ENCODE measurements at regions not wholly inside any gene's neighbourhood (a gene's known extent, or its start where the extent isn't known, plus 50 kb on each side); places are given as distances from the start of the nearest gene placed in this dataset.

- TF ChIP-seq CTCF (IDR thresholded peaks at IDR 0.05; ENCODE audit: insufficient read depth, low read length, poor library complexity, severe bottlenecking), result no peak
- TF ChIP-seq EZH2phosphoT487 (conservative IDR thresholded peaks at IDR 0.05; ENCODE audit: low read length), result no peak
Observed at GRCh38 chr2:117179405-117179804, 635.1 kb upstream of the DDX18 start.
